H9 (cell line): ENCODE measurements at regions not wholly inside any gene's neighbourhood (a gene's known extent, or its start where the extent isn't known, plus 50 kb on each side); places are given as distances from the start of the nearest gene placed in this dataset.

Experiments
- DNase-seq: peaks from one replicate; pipeline ENCODE4 v3.0.0-alpha.2; 2017
- H2AFZ ChIP-seq: one replicate; pipeline ENCODE4 v1.6.1; 2013; ENCODE audit warnings: mild to moderate bottlenecking, low read length, control low read depth, moderate library complexity
- H2AK5ac ChIP-seq: 2 replicates; pipeline ENCODE4 v1.6.1; 2013; ENCODE audit warnings: low read length, control low read depth, mixed read lengths; ENCODE audit not compliant: insufficient read length
- H2BK120ac ChIP-seq: one replicate; pipeline ENCODE4 v1.6.1; 2013; ENCODE audit warnings: low read depth, mild to moderate bottlenecking, low read length, control low read depth, inconsistent platforms; ENCODE audit not compliant: poor library complexity, severe bottlenecking
- H2BK12ac ChIP-seq: 2 replicates; pipeline ENCODE4 v1.6.1; 2013; ENCODE audit warnings: low read length, control low read depth, mixed read lengths, low read depth; ENCODE audit not compliant: insufficient read length
- H2BK15ac ChIP-seq: 2 replicates; pipeline ENCODE4 v1.6.1; 2013; ENCODE audit warnings: low read depth, low read length, control low read depth
- H2BK20ac ChIP-seq: one replicate; pipeline ENCODE4 v1.6.1; 2013; ENCODE audit warnings: low read depth, mild to moderate bottlenecking, low read length, control low read depth, inconsistent platforms; ENCODE audit not compliant: poor library complexity, severe bottlenecking
- H2BK5ac ChIP-seq: 2 replicates; pipeline ENCODE4 v1.6.1; 2013; ENCODE audit warnings: low read length, control low read depth, mixed read lengths; ENCODE audit not compliant: insufficient read length
- H3K14ac ChIP-seq: 2 replicates; pipeline ENCODE4 v1.6.1; 2013; ENCODE audit warnings: low read length, control low read depth; ENCODE audit not compliant: insufficient read depth
- H3K18ac ChIP-seq: 2 replicates; pipeline ENCODE4 v1.6.1; 2013; ENCODE audit warnings: low read depth, mild to moderate bottlenecking, mixed read lengths, low read length, control low read depth; ENCODE audit not compliant: insufficient read length
- H3K23ac ChIP-seq: 2 replicates; pipeline ENCODE4 v1.6.1; 2013; ENCODE audit warnings: low read length, control low read depth, mixed read lengths, low read depth; ENCODE audit not compliant: insufficient read length
- H3K23me2 ChIP-seq: 2 replicates; pipeline ENCODE4 v1.6.1; 2013; ENCODE audit warnings: low read depth, mild to moderate bottlenecking, mixed read lengths, low read length, control low read depth; ENCODE audit not compliant: insufficient read length, poor library complexity, severe bottlenecking
- H3K27ac ChIP-seq: 2 replicates; pipeline ENCODE4 v1.5.1; 2013; ENCODE audit warnings: low read length, control low read depth, mixed read lengths, low read depth; ENCODE audit not compliant: insufficient read length
- H3K27me3 ChIP-seq: 2 replicates; pipeline ENCODE4 v1.6.1; 2013; ENCODE audit warnings: low read length, control low read depth, inconsistent platforms; ENCODE audit not compliant: insufficient read depth
- H3K4ac ChIP-seq: 2 replicates; pipeline ENCODE4 v1.6.1; 2013; ENCODE audit warnings: low read depth, mild to moderate bottlenecking, control low read depth, inconsistent platforms, low read length, moderate library complexity
- H3K4me1 ChIP-seq: 2 replicates; pipeline ENCODE4 v1.6.1; 2013; ENCODE audit warnings: low read length, control low read depth, inconsistent platforms; ENCODE audit not compliant: insufficient read depth
- H3K4me2 ChIP-seq: 2 replicates; pipeline ENCODE4 v1.6.1; 2013; ENCODE audit warnings: low read length, control low read depth, mixed read lengths; ENCODE audit not compliant: insufficient read length, insufficient read depth
- H3K56ac ChIP-seq: 2 replicates; pipeline ENCODE4 v1.6.1; 2013; ENCODE audit warnings: low read depth, mild to moderate bottlenecking, mixed read lengths, low read length, control low read depth; ENCODE audit not compliant: insufficient read length
- H3K79me1 ChIP-seq: 2 replicates; pipeline ENCODE4 v1.6.1; 2013; ENCODE audit warnings: low read depth, mild to moderate bottlenecking, moderate library complexity, low read length, control low read depth, inconsistent platforms; ENCODE audit not compliant: insufficient read depth, poor library complexity, severe bottlenecking
- H3K79me2 ChIP-seq: 2 replicates; pipeline ENCODE4 v1.6.1; 2013; ENCODE audit warnings: low read length, control low read depth, inconsistent platforms; ENCODE audit not compliant: insufficient read depth
- H3K9ac ChIP-seq: 2 replicates; pipeline ENCODE4 v1.6.1; 2013; ENCODE audit warnings: low read length, control low read depth, mixed read lengths; ENCODE audit not compliant: insufficient read length; ENCODE audit errors: extremely low read depth
- H3K9me3 ChIP-seq: one replicate; pipeline ENCODE4 v1.6.1; 2013; ENCODE audit warnings: low read depth, low read length, inconsistent platforms; ENCODE audit not compliant: control insufficient read depth
- H3T11ph ChIP-seq: one replicate; pipeline ENCODE4 v1.6.1; 2013; ENCODE audit warnings: mild to moderate bottlenecking, low read length, control low read depth, inconsistent platforms
- H4K20me1 ChIP-seq: one replicate; pipeline ENCODE4 v1.6.1; 2013; ENCODE audit not compliant: control insufficient read depth, insufficient read length, insufficient read depth
- H4K5ac ChIP-seq: 2 replicates; pipeline ENCODE4 v1.6.1; 2013; ENCODE audit warnings: low read depth, mild to moderate bottlenecking, mixed read lengths, low read length, control low read depth; ENCODE audit not compliant: insufficient read length
- H4K8ac ChIP-seq: replicated peaks from 2 replicates; pipeline ENCODE4 v1.6.1; 2013; ENCODE audit warnings: low read length, control low read depth, mixed read lengths, low read depth; ENCODE audit not compliant: insufficient read length
- H4K91ac ChIP-seq: 2 replicates; pipeline ENCODE4 v1.6.1; 2013; ENCODE audit warnings: low read depth, mild to moderate bottlenecking, moderate library complexity, mixed read lengths, low read length, control low read depth; ENCODE audit not compliant: insufficient read length
- H3K27ac Mint-ChIP-seq, 3 experiments: 2 replicates in 2 of 3; 3 replicates in 1 of 3; pipeline ENCODE4 v1.8.0; 2020 to 2021; ENCODE audit warnings: mixed read lengths in 3 of 3, mild to moderate bottlenecking in 1 of 3, moderate library complexity in 1 of 3
- H3K27me3 Mint-ChIP-seq: 2 replicates; pipeline ENCODE4 v1.8.0; 2021; ENCODE audit warnings: low read depth, mild to moderate bottlenecking, moderate library complexity, mixed read lengths
- H3K36me3 Mint-ChIP-seq, 3 experiments: 2 replicates in 2 of 3; 3 replicates in 1 of 3; pipeline ENCODE4 v1.8.0; 2020 to 2021; ENCODE audit warnings: low read depth in 3 of 3, mixed read lengths in 3 of 3; ENCODE audit not compliant: insufficient read depth in 1 of 3
- H3K4me1 Mint-ChIP-seq, 2 experiments: 2 replicates each; pipeline ENCODE4 v1.8.0; 2020; ENCODE audit warnings: mixed read lengths in 2 of 2
- H3K4me3 Mint-ChIP-seq, 2 experiments: 2 replicates in 1 of 2; 3 replicates in 1 of 2; pipeline ENCODE4 v1.8.0; 2020 to 2021; ENCODE audit warnings: mild to moderate bottlenecking in 2 of 2, mixed read lengths in 2 of 2, moderate library complexity in 1 of 2
- H3K9me3 Mint-ChIP-seq, 2 experiments: 2 replicates in 1 of 2; 3 replicates in 1 of 2; pipeline ENCODE4 v1.8.0; 2020; ENCODE audit warnings: mild to moderate bottlenecking in 2 of 2, mixed read lengths in 2 of 2, moderate library complexity in 1 of 2
- CTCF ChIP-seq: fragments of 200-600 bp; sonication (generic); conservative IDR thresholded peaks from 3 replicates; pipeline ENCODE4 v1.8.0; 2021; ENCODE audit warnings: antibody characterized with exemption, mild to moderate bottlenecking
- WGBS: extraction: QIAGEN DNeasy Blood & Tissue Kit; methylation state at CpG from one replicate; pipeline ENCODE4 v1.1.7; 2013; ENCODE audit warnings: missing lambda C conversion rate, low lambda C conversion rate, mixed read lengths; ENCODE audit not compliant: insufficient read length; ENCODE audit errors: extremely low coverage; 5-methylcytosine and 5-hydroxymethylcytosine counted together

- no peak overlapping the region for H2AFZ ChIP-seq
- no peak overlapping the region for H4K5ac ChIP-seq
- no peaks in the 10 kb centered on the region for H4K20me1 ChIP-seq
- no peak overlapping the region for H4K91ac ChIP-seq
- H3T11ph ChIP-seq = no peak overlapping the region
- Mint-ChIP-seq H3K27me3 (peaks cover 3% of the 10 kb centered on the region; the same call in 1 of the 2 replicates), H3K4me3 (no peak overlapping the region), H3K36me3 (no peaks in the 10 kb centered on the region), H3K9me3 (peaks cover 3 to 4% of the 10 kb centered on the region in 2 experiments; a peak in 3 of 5 replicates), H3K4me1 (peaks cover 0 to 6% of the 10 kb centered on the region in 2 experiments; a peak in 1 of 4 replicates), H3K27ac (no peak overlapping the region)
- H2BK12ac ChIP-seq = no peak overlapping the region
- no peaks in the 10 kb centered on the region for H3K9me3 ChIP-seq
- no peak overlapping the region for H3K9ac ChIP-seq
- H3K79me1 ChIP-seq = no peaks in the 10 kb centered on the region
- no peaks in the 10 kb centered on the region for H3K4me1 ChIP-seq
- no peak overlapping the region for H3K56ac ChIP-seq
- H3K14ac ChIP-seq = no peak overlapping the region
- DNase-seq = no peak
- H2BK5ac ChIP-seq = no peak overlapping the region
- no peak overlapping the region for H3K23ac ChIP-seq
- H3K27ac ChIP-seq = no peak overlapping the region
- H4K8ac ChIP-seq = no peak overlapping the region
- no peak for TF ChIP-seq CTCF
- WGBS = no CpG with 5 or more reads among the region's 1 CpG
- H3K23me2 ChIP-seq = no peaks in the 10 kb centered on the region
- H2BK15ac ChIP-seq = no peak overlapping the region
- no peak overlapping the region for H3K4ac ChIP-seq
- no peak overlapping the region for H3K18ac ChIP-seq
- H3K27me3 ChIP-seq = no peaks in the 10 kb centered on the region
- no peak overlapping the region for H2BK120ac ChIP-seq
- H3K79me2 ChIP-seq = no peaks in the 10 kb centered on the region
- no peak overlapping the region for H3K4me2 ChIP-seq
- no peak overlapping the region for H2BK20ac ChIP-seq
- H2AK5ac ChIP-seq = no peak overlapping the region
Measured at GRCh38 chr20:39716796-39717341, 754.7 kb downstream of the DHX35 start.
